ENCODE measurements at regions not wholly inside any gene's neighbourhood (a gene's known extent, or its start where the extent isn't known, plus 50 kb on each side); places are given as distances from the start of the nearest gene placed in this dataset.

DNA sequence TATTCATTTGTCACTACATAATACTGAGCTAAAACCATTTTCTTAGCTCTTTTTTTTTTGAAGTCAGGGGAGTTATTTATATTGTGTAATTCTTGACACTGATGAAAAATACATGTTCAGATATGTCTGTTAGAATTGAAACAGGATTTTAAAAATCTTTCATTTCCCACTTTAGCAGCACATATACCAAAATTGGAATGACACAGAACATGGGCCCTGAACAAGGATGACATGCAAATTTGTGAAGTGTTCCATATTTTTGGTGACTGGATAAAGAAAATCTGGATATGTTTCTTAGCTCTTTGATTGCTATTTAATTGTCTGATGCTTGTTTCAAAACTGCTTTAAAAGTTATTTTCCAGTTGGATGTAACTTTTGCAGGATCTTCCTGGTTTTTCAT, 1963.9 kb upstream of the LRRTM1 start:
- no peak for TF ChIP-seq ZBTB7A (IDR thresholded peaks at IDR 0.05; ENCODE audit: low read depth)
- TF ChIP-seq EP300 (IDR thresholded peaks at IDR 0.05; ENCODE audit: borderline replicate concordance): no peak
- TF ChIP-seq CEBPB (IDR thresholded peaks at IDR 0.05): no peak
- TF ChIP-seq TCF12 (IDR thresholded peaks at IDR 0.05; ENCODE audit: low read depth): no peak
- TF ChIP-seq RAD21 (IDR thresholded peaks at IDR 0.05; ENCODE audit: low read depth): no peak
- TF ChIP-seq, protein P1, sequence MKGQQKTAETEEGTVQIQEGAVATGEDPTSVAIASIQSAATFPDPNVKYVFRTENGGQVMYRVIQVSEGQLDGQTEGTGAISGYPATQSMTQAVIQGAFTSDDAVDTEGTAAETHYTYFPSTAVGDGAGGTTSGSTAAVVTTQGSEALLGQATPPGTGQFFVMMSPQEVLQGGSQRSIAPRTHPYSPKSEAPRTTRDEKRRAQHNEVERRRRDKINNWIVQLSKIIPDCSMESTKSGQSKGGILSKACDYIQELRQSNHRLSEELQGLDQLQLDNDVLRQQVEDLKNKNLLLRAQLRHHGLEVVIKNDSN (IDR thresholded peaks at IDR 0.05): no peak
- TF ChIP-seq FOXM1 (IDR thresholded peaks at IDR 0.05; ENCODE audit: borderline replicate concordance, low read depth): no peak
- TF ChIP-seq, protein P2, sequence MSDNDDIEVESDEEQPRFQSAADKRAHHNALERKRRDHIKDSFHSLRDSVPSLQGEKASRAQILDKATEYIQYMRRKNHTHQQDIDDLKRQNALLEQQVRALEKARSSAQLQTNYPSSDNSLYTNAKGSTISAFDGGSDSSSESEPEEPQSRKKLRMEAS (IDR thresholded peaks at IDR 0.05): no peak
- TF ChIP-seq EGR1 (IDR thresholded peaks at IDR 0.05): no peak

DNA sequence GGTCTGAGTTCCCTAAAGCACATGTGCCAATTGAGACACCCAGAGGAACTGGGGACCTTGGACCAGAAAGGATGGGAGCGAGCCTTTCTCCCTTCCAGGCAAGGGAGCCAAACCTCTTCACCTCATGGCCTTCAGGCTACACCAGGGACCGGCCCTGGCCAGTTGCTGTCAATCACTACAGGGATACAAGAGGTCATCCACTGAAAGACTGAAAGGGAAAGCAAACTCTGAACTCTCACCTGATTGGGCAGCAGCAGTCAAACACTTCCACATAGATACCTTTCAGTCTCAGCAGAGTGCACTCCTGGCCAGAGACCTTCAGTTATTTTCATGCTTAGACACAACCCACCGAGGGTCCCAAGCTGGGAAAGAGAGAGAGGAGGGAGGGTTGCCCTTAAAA, 1956.0 kb upstream of the LRRTM1 start:
- TF ChIP-seq, protein P1 (IDR thresholded peaks at IDR 0.05): no peak
- TF ChIP-seq TCF12 (IDR thresholded peaks at IDR 0.05; ENCODE audit: low read depth) (no peak), EGR1 (IDR thresholded peaks at IDR 0.05) (no peak), CEBPB (IDR thresholded peaks at IDR 0.05) (no peak), CREB1 (IDR thresholded peaks at IDR 0.05; ENCODE audit: low read depth) (no peak), NFIC (IDR thresholded peaks at IDR 0.05) (no peak), FOXM1 (IDR thresholded peaks at IDR 0.05; ENCODE audit: borderline replicate concordance, low read depth) (no peak), ZBTB7A (IDR thresholded peaks at IDR 0.05; ENCODE audit: low read depth) (no peak), RAD21 (IDR thresholded peaks at IDR 0.05; ENCODE audit: low read depth) (no peak), TAF1 (IDR thresholded peaks at IDR 0.05; ENCODE audit: low read depth) (no peak), YY1 (IDR thresholded peaks at IDR 0.05; ENCODE audit: low read depth) (no peak), TEAD4 (IDR thresholded peaks at IDR 0.05) (no peak)
- TF ChIP-seq, protein P2 (IDR thresholded peaks at IDR 0.05): no peak
- TF ChIP-seq, protein P3, sequence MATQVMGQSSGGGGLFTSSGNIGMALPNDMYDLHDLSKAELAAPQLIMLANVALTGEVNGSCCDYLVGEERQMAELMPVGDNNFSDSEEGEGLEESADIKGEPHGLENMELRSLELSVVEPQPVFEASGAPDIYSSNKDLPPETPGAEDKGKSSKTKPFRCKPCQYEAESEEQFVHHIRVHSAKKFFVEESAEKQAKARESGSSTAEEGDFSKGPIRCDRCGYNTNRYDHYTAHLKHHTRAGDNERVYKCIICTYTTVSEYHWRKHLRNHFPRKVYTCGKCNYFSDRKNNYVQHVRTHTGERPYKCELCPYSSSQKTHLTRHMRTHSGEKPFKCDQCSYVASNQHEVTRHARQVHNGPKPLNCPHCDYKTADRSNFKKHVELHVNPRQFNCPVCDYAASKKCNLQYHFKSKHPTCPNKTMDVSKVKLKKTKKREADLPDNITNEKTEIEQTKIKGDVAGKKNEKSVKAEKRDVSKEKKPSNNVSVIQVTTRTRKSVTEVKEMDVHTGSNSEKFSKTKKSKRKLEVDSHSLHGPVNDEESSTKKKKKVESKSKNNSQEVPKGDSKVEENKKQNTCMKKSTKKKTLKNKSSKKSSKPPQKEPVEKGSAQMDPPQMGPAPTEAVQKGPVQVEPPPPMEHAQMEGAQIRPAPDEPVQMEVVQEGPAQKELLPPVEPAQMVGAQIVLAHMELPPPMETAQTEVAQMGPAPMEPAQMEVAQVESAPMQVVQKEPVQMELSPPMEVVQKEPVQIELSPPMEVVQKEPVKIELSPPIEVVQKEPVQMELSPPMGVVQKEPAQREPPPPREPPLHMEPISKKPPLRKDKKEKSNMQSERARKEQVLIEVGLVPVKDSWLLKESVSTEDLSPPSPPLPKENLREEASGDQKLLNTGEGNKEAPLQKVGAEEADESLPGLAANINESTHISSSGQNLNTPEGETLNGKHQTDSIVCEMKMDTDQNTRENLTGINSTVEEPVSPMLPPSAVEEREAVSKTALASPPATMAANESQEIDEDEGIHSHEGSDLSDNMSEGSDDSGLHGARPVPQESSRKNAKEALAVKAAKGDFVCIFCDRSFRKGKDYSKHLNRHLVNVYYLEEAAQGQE (IDR thresholded peaks at IDR 0.05; ENCODE audit: low read depth): no peak

DNA sequence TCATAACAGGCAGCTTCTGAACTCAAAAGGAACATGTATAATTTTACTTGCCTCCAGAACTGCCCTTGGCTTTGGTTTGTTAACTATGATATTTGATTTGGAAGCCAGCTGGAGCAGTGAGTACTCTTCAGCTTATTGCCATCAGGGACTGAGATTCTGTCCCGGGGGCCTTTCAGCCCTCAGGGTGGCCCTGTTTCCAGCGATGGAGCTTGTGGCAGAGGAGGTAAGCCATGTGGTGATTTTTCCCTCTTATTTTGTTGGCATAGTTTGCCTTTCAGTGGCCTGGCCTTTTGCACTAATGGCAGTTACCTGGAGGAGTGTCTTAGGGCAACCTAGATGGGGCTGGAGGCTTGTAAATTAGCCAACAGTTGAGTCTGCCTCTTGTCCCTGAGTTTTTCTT, 1955.0 kb upstream of the LRRTM1 start:
- TF ChIP-seq CREB1 (IDR thresholded peaks at IDR 0.05; ENCODE audit: low read depth) (no peak), CEBPB (IDR thresholded peaks at IDR 0.05) (no peak), YY1 (IDR thresholded peaks at IDR 0.05; ENCODE audit: low read depth) (no peak), TCF12 (IDR thresholded peaks at IDR 0.05; ENCODE audit: low read depth) (no peak), EGR1 (IDR thresholded peaks at IDR 0.05) (no peak), TEAD4 (IDR thresholded peaks at IDR 0.05) (no peak), NFIC (IDR thresholded peaks at IDR 0.05) (no peak), TAF1 (IDR thresholded peaks at IDR 0.05; ENCODE audit: low read depth) (no peak), FOXM1 (IDR thresholded peaks at IDR 0.05; ENCODE audit: borderline replicate concordance, low read depth) (no peak)
- TF ChIP-seq, protein P2 (IDR thresholded peaks at IDR 0.05): no peak
- TF ChIP-seq, protein P1 (IDR thresholded peaks at IDR 0.05): no peak

DNA sequence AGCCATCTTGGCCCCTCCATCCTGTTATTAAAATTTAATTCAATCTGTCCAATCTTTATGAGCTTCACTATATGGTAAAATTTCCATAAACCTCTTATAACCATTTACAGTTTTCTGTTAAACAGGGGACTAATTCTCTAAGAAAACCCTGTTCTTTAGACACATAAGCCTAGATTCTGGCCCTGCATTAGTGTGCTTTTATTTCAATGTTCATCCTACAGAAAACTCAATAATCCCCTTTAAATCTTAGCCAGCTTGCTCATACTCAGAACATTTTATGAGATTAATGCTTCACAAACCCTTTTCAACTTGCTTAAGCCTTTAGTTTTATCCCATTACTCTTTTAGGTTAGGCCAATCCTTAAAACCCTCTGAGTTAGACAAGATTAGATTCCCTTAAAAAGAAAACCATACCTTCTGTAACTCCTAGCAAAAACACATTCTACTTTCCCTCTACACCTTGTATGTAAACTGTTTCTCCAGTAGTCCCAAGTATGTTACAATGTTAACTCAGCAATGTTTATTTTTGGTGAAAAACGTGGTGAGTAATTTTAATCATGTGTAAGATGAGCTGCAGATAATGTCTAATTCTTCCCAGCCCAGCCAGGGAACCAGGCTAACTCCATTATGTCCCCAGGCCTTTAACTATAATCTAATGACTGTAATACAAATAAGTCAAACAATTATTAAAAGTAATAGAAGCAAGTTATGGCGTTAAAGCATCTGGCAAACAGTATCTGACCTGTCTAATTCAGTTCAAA, 1953.4 kb upstream of the LRRTM1 start:
- TF ChIP-seq EP300 (IDR thresholded peaks at IDR 0.05; ENCODE audit: borderline replicate concordance) (no peak), CREB1 (IDR thresholded peaks at IDR 0.05; ENCODE audit: low read depth) (no peak), FOXM1 (IDR thresholded peaks at IDR 0.05; ENCODE audit: borderline replicate concordance, low read depth) (no peak), EGR1 (IDR thresholded peaks at IDR 0.05) (no peak), RAD21 (IDR thresholded peaks at IDR 0.05; ENCODE audit: low read depth) (no peak), ZBTB7A (IDR thresholded peaks at IDR 0.05; ENCODE audit: low read depth) (no peak), CEBPB (IDR thresholded peaks at IDR 0.05) (no peak), TCF12 (IDR thresholded peaks at IDR 0.05; ENCODE audit: low read depth) (no peak), TEAD4 (IDR thresholded peaks at IDR 0.05) (no peak)
- TF ChIP-seq, protein P2 (IDR thresholded peaks at IDR 0.05): no peak
- TF ChIP-seq, protein P1 (IDR thresholded peaks at IDR 0.05): no peak
- TF ChIP-seq, protein P3 (IDR thresholded peaks at IDR 0.05; ENCODE audit: low read depth): no peak
